ENCODE measurements at regions not wholly inside any gene's neighbourhood (a gene's known extent, or its start where the extent isn't known, plus 50 kb on each side); places are given as distances from the start of the nearest gene placed in this dataset.

GRCh38 chrX:98432413-98432812 lies 1548.7 kb downstream of the RPA4 start:
- H3F3A ChIP-seq (ENCODE audit: low read length, unreplicated experiment): no peaks in the 10 kb centered on the region
- ATAC-seq (no peak), DNase-seq (no peak)
- no peak overlapping the region for H3K4me3 ChIP-seq (ENCODE audit: low read length)
- H3K79me2 ChIP-seq (ENCODE audit: low read length): no peaks in the 10 kb centered on the region
- H3K9me2 ChIP-seq (replicated peaks; ENCODE audit: low read length): no peaks in the 10 kb centered on the region
- BruUV-seq (replicated peaks): no TSS peak
- H4K20me1 ChIP-seq (ENCODE audit: low read length): no peaks in the 10 kb centered on the region
- intact Hi-C loops (cut with micrococcal nuclease): no loop called here
- H3K27ac ChIP-seq (ENCODE audit: low read length): no peak overlapping the region
- no peaks in the 10 kb centered on the region for H3K9me3 ChIP-seq (ENCODE audit: low read length)
- ChIA-PET POLR2A (ENCODE audit: unreplicated experiment) (no interaction called here), CTCF (no interaction called here)
- H3K36me3 ChIP-seq (ENCODE audit: low read depth, low read length): no peaks in the 10 kb centered on the region
- H2AFZ ChIP-seq (ENCODE audit: low read length): no peak overlapping the region
- TF ChIP-seq EZH2phosphoT487 (IDR thresholded peaks at IDR 0.05; ENCODE audit: borderline replicate concordance, low read length): no peak
- TF ChIP-seq CTCF (conservative IDR thresholded peaks at IDR 0.05; ENCODE audit: low read depth, low read length): no peak
- TF ChIP-seq EZH2 (IDR thresholded peaks at IDR 0.05; ENCODE audit: low read length, unreplicated experiment): no peak
- no peaks in the 10 kb centered on the region for H3K4me1 ChIP-seq (ENCODE audit: insufficient read depth, low read length)
- no peak overlapping the region for H3K4me2 ChIP-seq (ENCODE audit: low read length)
- H3K9ac ChIP-seq (ENCODE audit: low read length): no peak overlapping the region
- H3K27me3 ChIP-seq (ENCODE audit: low read length): no peaks in the 10 kb centered on the region

DNA sequence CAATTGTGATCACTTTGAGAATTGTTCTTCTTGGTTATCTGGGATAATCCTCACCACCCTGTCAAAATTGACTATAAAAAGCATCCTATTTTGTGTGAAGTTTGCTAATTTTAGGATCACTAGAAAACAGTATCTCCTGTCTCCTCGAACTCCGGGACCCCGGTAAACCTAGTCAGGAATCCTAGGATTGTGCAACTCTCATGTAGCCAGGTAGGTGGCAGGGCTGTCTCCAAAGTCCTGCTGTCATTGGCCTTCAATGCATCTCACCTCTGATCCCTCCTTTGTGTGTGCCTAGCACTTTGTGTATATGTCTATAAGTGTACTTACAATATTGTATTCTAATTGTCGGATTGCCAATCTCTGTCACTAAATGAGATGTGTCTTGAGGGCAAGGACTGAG lies 1564.8 kb downstream of the RPA4 start:
- H3K9ac ChIP-seq (ENCODE audit: low read length): no peak overlapping the region
- H3F3A ChIP-seq (ENCODE audit: low read length, unreplicated experiment): no peaks in the 10 kb centered on the region
- no peaks in the 10 kb centered on the region for H3K4me1 ChIP-seq (ENCODE audit: insufficient read depth, low read length)
- H3K4me2 ChIP-seq (ENCODE audit: low read length): no peak overlapping the region
- H3K79me2 ChIP-seq (ENCODE audit: low read length): no peaks in the 10 kb centered on the region
- CTCF ChIA-PET: no interaction called here
- POLR2A ChIA-PET (ENCODE audit: unreplicated experiment): no interaction called here
- no peaks in the 10 kb centered on the region for H4K20me1 ChIP-seq (ENCODE audit: low read length)
- H3K9me2 ChIP-seq (replicated peaks; ENCODE audit: low read length): no peaks in the 10 kb centered on the region
- H3K27me3 ChIP-seq (ENCODE audit: low read length): no peaks in the 10 kb centered on the region
- H3K36me3 ChIP-seq (ENCODE audit: low read depth, low read length): no peaks in the 10 kb centered on the region
- H3K4me3 ChIP-seq (ENCODE audit: low read length): no peak overlapping the region
- H3K9me3 ChIP-seq (ENCODE audit: low read length): no peaks in the 10 kb centered on the region
- H2AFZ ChIP-seq (ENCODE audit: low read length): no peak overlapping the region
- no TSS peak for BruUV-seq (replicated peaks)
- intact Hi-C loops (cut with micrococcal nuclease): no loop called here
- TF ChIP-seq CTCF (conservative IDR thresholded peaks at IDR 0.05; ENCODE audit: low read depth, low read length): no peak
- no peak for TF ChIP-seq EZH2phosphoT487 (IDR thresholded peaks at IDR 0.05; ENCODE audit: borderline replicate concordance, low read length)
- TF ChIP-seq EZH2 (IDR thresholded peaks at IDR 0.05; ENCODE audit: low read length, unreplicated experiment): no peak
- ATAC-seq (no peak), DNase-seq (no peak)
- no peak overlapping the region for H3K27ac ChIP-seq (ENCODE audit: low read length)

DNA sequence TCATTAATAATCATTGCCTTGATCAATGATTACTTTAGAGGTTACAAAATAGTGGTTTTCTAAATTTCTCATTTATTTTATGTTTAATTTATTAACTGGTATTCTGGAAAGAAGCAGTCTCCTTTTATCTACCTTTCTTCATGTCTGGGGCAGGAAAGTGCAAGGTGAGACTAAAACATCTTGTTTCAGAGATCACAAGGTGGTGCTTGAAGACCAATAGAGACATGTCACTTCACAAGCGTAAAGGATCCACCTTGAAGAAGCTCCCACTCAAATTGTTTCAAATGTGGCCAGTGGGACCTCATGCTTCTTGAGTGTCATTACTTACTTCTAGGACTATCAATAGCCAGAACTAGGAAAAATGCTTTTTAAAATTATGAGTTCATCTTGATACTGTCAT lies 1568.7 kb downstream of the RPA4 start:
- no peaks in the 10 kb centered on the region for H3F3A ChIP-seq (ENCODE audit: low read length, unreplicated experiment)
- no peaks in the 10 kb centered on the region for H3K4me1 ChIP-seq (ENCODE audit: insufficient read depth, low read length)
- no peaks in the 10 kb centered on the region for H4K20me1 ChIP-seq (ENCODE audit: low read length)
- ChIA-PET POLR2A (ENCODE audit: unreplicated experiment) (no interaction called here), CTCF (no interaction called here)
- no peaks in the 10 kb centered on the region for H3K27me3 ChIP-seq (ENCODE audit: low read length)
- H3K36me3 ChIP-seq (ENCODE audit: low read depth, low read length): no peaks in the 10 kb centered on the region
- ATAC-seq (no peak), DNase-seq (no peak)
- no peaks in the 10 kb centered on the region for H3K9me3 ChIP-seq (ENCODE audit: low read length)
- H3K9me2 ChIP-seq (replicated peaks; ENCODE audit: low read length): no peaks in the 10 kb centered on the region
- no peak overlapping the region for H3K27ac ChIP-seq (ENCODE audit: low read length)
- H3K9ac ChIP-seq (ENCODE audit: low read length): no peak overlapping the region
- H3K79me2 ChIP-seq (ENCODE audit: low read length): no peaks in the 10 kb centered on the region
- H3K4me2 ChIP-seq (ENCODE audit: low read length): no peak overlapping the region
- H2AFZ ChIP-seq (ENCODE audit: low read length): no peak overlapping the region
- intact Hi-C loops (cut with micrococcal nuclease): no loop called here
- H3K4me3 ChIP-seq (ENCODE audit: low read length): no peak overlapping the region
- no TSS peak for BruUV-seq (replicated peaks)
- TF ChIP-seq EZH2 (IDR thresholded peaks at IDR 0.05; ENCODE audit: low read length, unreplicated experiment): no peak
- TF ChIP-seq EZH2phosphoT487 (IDR thresholded peaks at IDR 0.05; ENCODE audit: borderline replicate concordance, low read length): no peak
- no peak for TF ChIP-seq CTCF (conservative IDR thresholded peaks at IDR 0.05; ENCODE audit: low read depth, low read length)
